ENCODE measurements at regions not wholly inside any gene's neighbourhood (a gene's known extent, or its start where the extent isn't known, plus 50 kb on each side); places are given as distances from the start of the nearest gene placed in this dataset.

- intact Hi-C loops (cut with micrococcal nuclease; ENCODE audit: unreplicated experiment) = no loop called here
- Histone ChIP-seq H3K27me3 (replicated peaks; ENCODE audit: control insufficient read depth, insufficient read depth, low read length) (no peaks in the 10 kb centered on the region), H3K9me3 (peaks cover 10% of the 10 kb centered on the region; the same call in 1 of the 2 replicates), H3K4me1 (no peaks in the 10 kb centered on the region), H3K36me3 (ENCODE audit: control insufficient read depth, insufficient read depth, low read length) (no peaks in the 10 kb centered on the region), H3K4me3 (ENCODE audit: low read depth, low read length) (no peak overlapping the region)
- H3K27me3 Mint-ChIP-seq (ENCODE audit: insufficient read depth, unreplicated experiment) = peaks cover 2% of the 10 kb centered on the region
- DNase-seq = no peak
- no peak overlapping the region for H3K27ac Mint-ChIP-seq (ENCODE audit: unreplicated experiment)
- TF ChIP-seq, protein P1, sequence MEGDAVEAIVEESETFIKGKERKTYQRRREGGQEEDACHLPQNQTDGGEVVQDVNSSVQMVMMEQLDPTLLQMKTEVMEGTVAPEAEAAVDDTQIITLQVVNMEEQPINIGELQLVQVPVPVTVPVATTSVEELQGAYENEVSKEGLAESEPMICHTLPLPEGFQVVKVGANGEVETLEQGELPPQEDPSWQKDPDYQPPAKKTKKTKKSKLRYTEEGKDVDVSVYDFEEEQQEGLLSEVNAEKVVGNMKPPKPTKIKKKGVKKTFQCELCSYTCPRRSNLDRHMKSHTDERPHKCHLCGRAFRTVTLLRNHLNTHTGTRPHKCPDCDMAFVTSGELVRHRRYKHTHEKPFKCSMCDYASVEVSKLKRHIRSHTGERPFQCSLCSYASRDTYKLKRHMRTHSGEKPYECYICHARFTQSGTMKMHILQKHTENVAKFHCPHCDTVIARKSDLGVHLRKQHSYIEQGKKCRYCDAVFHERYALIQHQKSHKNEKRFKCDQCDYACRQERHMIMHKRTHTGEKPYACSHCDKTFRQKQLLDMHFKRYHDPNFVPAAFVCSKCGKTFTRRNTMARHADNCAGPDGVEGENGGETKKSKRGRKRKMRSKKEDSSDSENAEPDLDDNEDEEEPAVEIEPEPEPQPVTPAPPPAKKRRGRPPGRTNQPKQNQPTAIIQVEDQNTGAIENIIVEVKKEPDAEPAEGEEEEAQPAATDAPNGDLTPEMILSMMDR (IDR thresholded peaks at IDR 0.05; ENCODE audit: insufficient read depth in 1 of 2, low read depth in 1 of 2, low read length in 1 of 2, severe bottlenecking in 1 of 2, unreplicated experiment in 1 of 2) = no peak
- BruUV-seq (replicated peaks) = no TSS peak
- no peaks in the 10 kb centered on the region for H3K36me3 Mint-ChIP-seq (ENCODE audit: insufficient read depth, unreplicated experiment)
- CTCF ChIA-PET = no interaction called here
- no peak overlapping the region for H3K4me3 Mint-ChIP-seq (ENCODE audit: unreplicated experiment)
- POLR2A ChIA-PET = no interaction called here
- peaks cover 21% of the 10 kb centered on the region for H3K9me3 Mint-ChIP-seq (ENCODE audit: unreplicated experiment)
- H3K4me1 Mint-ChIP-seq (ENCODE audit: low read depth, unreplicated experiment) = no peaks in the 10 kb centered on the region
Observed at GRCh38 chr4:108546728-108547127, 73.6 kb upstream of the RPL34 start.

- Mint-ChIP-seq H3K9me3 (ENCODE audit: unreplicated experiment) (peaks cover 21% of the 10 kb centered on the region), H3K4me1 (ENCODE audit: low read depth, unreplicated experiment) (no peaks in the 10 kb centered on the region), H3K27ac (ENCODE audit: unreplicated experiment) (no peak overlapping the region), H3K4me3 (ENCODE audit: unreplicated experiment) (no peak overlapping the region), H3K27me3 (ENCODE audit: insufficient read depth, unreplicated experiment) (peaks cover 2% of the 10 kb centered on the region), H3K36me3 (ENCODE audit: insufficient read depth, unreplicated experiment) (no peaks in the 10 kb centered on the region)
- no peak overlapping the region for H3K4me3 ChIP-seq (ENCODE audit: low read depth, low read length)
- no peaks in the 10 kb centered on the region for H3K4me1 ChIP-seq
- no peaks in the 10 kb centered on the region for H3K27me3 ChIP-seq (replicated peaks; ENCODE audit: control insufficient read depth, insufficient read depth, low read length)
- POLR2A ChIA-PET = no interaction called here
- no peaks in the 10 kb centered on the region for H3K36me3 ChIP-seq (ENCODE audit: control insufficient read depth, insufficient read depth, low read length)
- TF ChIP-seq, protein P1 (IDR thresholded peaks at IDR 0.05; ENCODE audit: insufficient read depth in 1 of 2, low read depth in 1 of 2, low read length in 1 of 2, severe bottlenecking in 1 of 2, unreplicated experiment in 1 of 2) = no peak
- CTCF ChIA-PET = interaction anchor here (0.9 kb wide), 1 partner anchor 28 kb away, joined by 3 read pairs; no protein-coding TSS in a partner anchor
- intact Hi-C loops (cut with micrococcal nuclease; ENCODE audit: unreplicated experiment) = no loop called here
- DNase-seq = no peak
- peaks cover 10% of the 10 kb centered on the region; the same call in 1 of the 2 replicates for H3K9me3 ChIP-seq
- no TSS peak for BruUV-seq (replicated peaks)
Observed at GRCh38 chr4:108544481-108544880, 75.9 kb upstream of the RPL34 start.

GRCh38 chr4:108543359-108543968, 76.9 kb upstream of the RPL34 start:
- H3K4me1 ChIP-seq = no peaks in the 10 kb centered on the region
- no peaks in the 10 kb centered on the region for H3K36me3 ChIP-seq (ENCODE audit: control insufficient read depth, insufficient read depth, low read length)
- H3K4me3 ChIP-seq (ENCODE audit: low read depth, low read length) = no peak overlapping the region
- TF ChIP-seq, protein P1 (IDR thresholded peaks at IDR 0.05; ENCODE audit: insufficient read depth in 1 of 2, low read depth in 1 of 2, low read length in 1 of 2, severe bottlenecking in 1 of 2, unreplicated experiment in 1 of 2) = no peak
- POLR2A ChIA-PET = no interaction called here
- intact Hi-C loops (cut with micrococcal nuclease; ENCODE audit: unreplicated experiment) = no loop called here
- H3K9me3 Mint-ChIP-seq (ENCODE audit: unreplicated experiment) = peaks cover 11% of the 10 kb centered on the region
- H3K9me3 ChIP-seq = peaks cover 9% of the 10 kb centered on the region; the same call in 1 of the 2 replicates
- no peaks in the 10 kb centered on the region for H3K36me3 Mint-ChIP-seq (ENCODE audit: insufficient read depth, unreplicated experiment)
- DNase-seq = no peak
- no TSS peak for BruUV-seq (replicated peaks)
- H3K27me3 ChIP-seq (replicated peaks; ENCODE audit: control insufficient read depth, insufficient read depth, low read length) = no peaks in the 10 kb centered on the region
- no peak overlapping the region for H3K27ac Mint-ChIP-seq (ENCODE audit: unreplicated experiment)
- CTCF ChIA-PET = interaction anchor here (0.8 kb wide), 1 partner anchor 10 kb away, joined by 3 read pairs; no protein-coding TSS in a partner anchor
- H3K4me1 Mint-ChIP-seq (ENCODE audit: low read depth, unreplicated experiment) = no peaks in the 10 kb centered on the region
- no peak overlapping the region for H3K4me3 Mint-ChIP-seq (ENCODE audit: unreplicated experiment)
- peaks cover 2% of the 10 kb centered on the region for H3K27me3 Mint-ChIP-seq (ENCODE audit: insufficient read depth, unreplicated experiment)

All from Caco-2 (cell line).